HG02981 (cell line): ENCODE measurements at regions not wholly inside any gene's neighbourhood (a gene's known extent, or its start where the extent isn't known, plus 50 kb on each side); places are given as distances from the start of the nearest gene placed in this dataset.

ENCODE experiments used
- ATAC-seq: cut with Tn5 transposase; IDR thresholded peaks from one replicate; pipeline ENCODE4 v1.9.1; 2021; ENCODE audit warnings: mild to moderate bottlenecking, moderate library complexity; ENCODE audit not compliant: unreplicated experiment

- ATAC-seq = no peak
These were observed 360.1 kb downstream of the LPIN1 start for GRCh38 chr2:12106440-12107080.

- ATAC-seq = no peak
These were observed 360.9 kb downstream of the LPIN1 start for GRCh38 chr2:12107321-12107720.

- ATAC-seq = no peak
These were observed 361.5 kb downstream of the LPIN1 start for GRCh38 chr2:12107939-12108338.

GRCh38 chr2:12109363-12110017 is 363.1 kb downstream of the LPIN1 start:
- ATAC-seq = no peak

- no peak for ATAC-seq
These were observed 363.6 kb downstream of the LPIN1 start for GRCh38 chr2:12110074-12110473.

- no peak for ATAC-seq
These were observed 364.0 kb downstream of the LPIN1 start for GRCh38 chr2:12110481-12110880.

GRCh38 chr2:12113412-12113811 is 367.0 kb downstream of the LPIN1 start:
- ATAC-seq = no peak

- ATAC-seq = no peak
These were observed 368.4 kb downstream of the LPIN1 start for GRCh38 chr2:12114816-12115215.

- peak; percentile 47 for ATAC-seq
These were observed 369.9 kb downstream of the LPIN1 start for GRCh38 chr2:12116228-12116750.

- ATAC-seq = no peak
These were observed 373.4 kb downstream of the LPIN1 start for GRCh38 chr2:12119841-12120240.

GRCh38 chr2:12120281-12121150 is 374.1 kb downstream of the LPIN1 start:
- no peak for ATAC-seq

- no peak for ATAC-seq
These were observed 378.4 kb downstream of the LPIN1 start for GRCh38 chr2:12124790-12125189.

- no peak for ATAC-seq
These were observed 379.9 kb downstream of the LPIN1 start for GRCh38 chr2:12126318-12126717.

GRCh38 chr2:12127638-12128037 is 381.2 kb downstream of the LPIN1 start:
- ATAC-seq = no peak

GRCh38 chr2:12131975-12132374 is 385.5 kb downstream of the LPIN1 start:
- ATAC-seq = no peak

GRCh38 chr2:12141618-12142258 is 395.3 kb downstream of the LPIN1 start:
- no peak for ATAC-seq

GRCh38 chr2:12151716-12152115 is 405.3 kb downstream of the LPIN1 start:
- no peak for ATAC-seq

- ATAC-seq = no peak
These were observed 406.5 kb downstream of the LPIN1 start for GRCh38 chr2:12152888-12153287.

- ATAC-seq = no peak
These were observed 409.0 kb downstream of the LPIN1 start for GRCh38 chr2:12155303-12156051.

- ATAC-seq = no peak
These were observed 409.9 kb downstream of the LPIN1 start for GRCh38 chr2:12156349-12156748.
